GM12878 (cell line): ENCODE measurements at regions not wholly inside any gene's neighbourhood (a gene's known extent, or its start where the extent isn't known, plus 50 kb on each side); places are given as distances from the start of the nearest gene placed in this dataset.

Experiments
- CBFB ChIP-seq: IDR thresholded peaks from 2 replicates; pipeline ENCODE4 v1.6.1; 2016; ENCODE audit warnings: antibody characterized with exemption, low read depth
- FOXK2 ChIP-seq: fragments of 450-650 bp; IDR thresholded peaks from 2 replicates; pipeline ENCODE4 v1.6.1; 2017; ENCODE audit warnings: mild to moderate bottlenecking, moderate library complexity
- HDGF ChIP-seq: fragments of 450-650 bp; IDR thresholded peaks from 2 replicates; pipeline ENCODE4 v1.6.1; 2016; ENCODE audit warnings: antibody characterized with exemption
- NRF1 ChIP-seq: conservative IDR thresholded peaks from 2 replicates; pipeline ENCODE4 v1.6.1; 2011; ENCODE audit warnings: mild to moderate bottlenecking, low read depth, low read length, improper control_type of control experiment
- POLR2A ChIP-seq: IDR thresholded peaks from 2 replicates; pipeline ENCODE4 v1.6.1; 2011; ENCODE audit warnings: low read depth, mild to moderate bottlenecking, low read length
- POLR2AphosphoS5 ChIP-seq: IDR thresholded peaks from 2 replicates; pipeline ENCODE4 v1.6.1; 2011; ENCODE audit warnings: mild to moderate bottlenecking, low read length, inconsistent platforms
- SMARCA5 ChIP-seq: fragments of 450-650 bp; IDR thresholded peaks from 2 replicates; pipeline ENCODE4 v1.6.1; 2017; ENCODE audit warnings: mild to moderate bottlenecking
- ZNF384 ChIP-seq: IDR thresholded peaks from 2 replicates; pipeline ENCODE4 v1.6.1; 2012; ENCODE audit warnings: low read depth, mild to moderate bottlenecking, low read length, improper control_type of control experiment, borderline replicate concordance
- TF ChIP-seq, protein P1 (sequence below): fragments of 450-650 bp; IDR thresholded peaks from 2 replicates; pipeline ENCODE4 v1.6.1; 2016; ENCODE audit warnings: mild to moderate bottlenecking, moderate library complexity, borderline replicate concordance
- TF ChIP-seq, protein P2 (sequence below): fragments of 450-650 bp; IDR thresholded peaks from 2 replicates; pipeline ENCODE4 v1.6.1; 2017; ENCODE audit warnings: antibody characterized with exemption, mild to moderate bottlenecking, moderate library complexity
- TF ChIP-seq, protein P3 (sequence below): IDR thresholded peaks from 2 replicates; pipeline ENCODE4 v1.6.1; 2011; ENCODE audit warnings: mild to moderate bottlenecking, low read depth, low read length, moderate library complexity; ENCODE audit not compliant: insufficient replicate concordance
- TF ChIP-seq, protein P4 (sequence below): fragments of 450-650 bp; IDR thresholded peaks from 2 replicates; pipeline ENCODE4 v1.6.1; 2017; ENCODE audit warnings: mild to moderate bottlenecking

DNA sequence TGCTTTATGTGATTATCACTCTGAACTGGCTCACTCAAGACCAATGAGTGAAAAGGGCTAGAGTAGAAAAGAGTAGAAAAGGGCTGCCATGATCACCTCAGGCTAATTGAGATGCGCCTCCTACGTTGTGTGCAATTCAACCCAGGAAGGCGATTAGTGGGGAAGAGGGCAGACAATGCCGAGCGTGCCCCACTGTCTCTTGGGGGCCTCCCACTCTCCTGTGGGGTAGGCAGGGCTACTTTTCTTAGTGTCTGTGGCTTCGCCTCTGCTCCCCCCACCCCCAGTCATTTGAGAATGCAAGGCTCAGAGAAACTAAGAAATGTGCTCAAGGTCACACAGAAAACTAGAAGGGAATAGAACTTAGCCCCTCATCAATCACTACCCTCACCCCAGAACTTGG lies 57.7 kb upstream of the RASD2 start (continued):
- TF ChIP-seq, protein P1, sequence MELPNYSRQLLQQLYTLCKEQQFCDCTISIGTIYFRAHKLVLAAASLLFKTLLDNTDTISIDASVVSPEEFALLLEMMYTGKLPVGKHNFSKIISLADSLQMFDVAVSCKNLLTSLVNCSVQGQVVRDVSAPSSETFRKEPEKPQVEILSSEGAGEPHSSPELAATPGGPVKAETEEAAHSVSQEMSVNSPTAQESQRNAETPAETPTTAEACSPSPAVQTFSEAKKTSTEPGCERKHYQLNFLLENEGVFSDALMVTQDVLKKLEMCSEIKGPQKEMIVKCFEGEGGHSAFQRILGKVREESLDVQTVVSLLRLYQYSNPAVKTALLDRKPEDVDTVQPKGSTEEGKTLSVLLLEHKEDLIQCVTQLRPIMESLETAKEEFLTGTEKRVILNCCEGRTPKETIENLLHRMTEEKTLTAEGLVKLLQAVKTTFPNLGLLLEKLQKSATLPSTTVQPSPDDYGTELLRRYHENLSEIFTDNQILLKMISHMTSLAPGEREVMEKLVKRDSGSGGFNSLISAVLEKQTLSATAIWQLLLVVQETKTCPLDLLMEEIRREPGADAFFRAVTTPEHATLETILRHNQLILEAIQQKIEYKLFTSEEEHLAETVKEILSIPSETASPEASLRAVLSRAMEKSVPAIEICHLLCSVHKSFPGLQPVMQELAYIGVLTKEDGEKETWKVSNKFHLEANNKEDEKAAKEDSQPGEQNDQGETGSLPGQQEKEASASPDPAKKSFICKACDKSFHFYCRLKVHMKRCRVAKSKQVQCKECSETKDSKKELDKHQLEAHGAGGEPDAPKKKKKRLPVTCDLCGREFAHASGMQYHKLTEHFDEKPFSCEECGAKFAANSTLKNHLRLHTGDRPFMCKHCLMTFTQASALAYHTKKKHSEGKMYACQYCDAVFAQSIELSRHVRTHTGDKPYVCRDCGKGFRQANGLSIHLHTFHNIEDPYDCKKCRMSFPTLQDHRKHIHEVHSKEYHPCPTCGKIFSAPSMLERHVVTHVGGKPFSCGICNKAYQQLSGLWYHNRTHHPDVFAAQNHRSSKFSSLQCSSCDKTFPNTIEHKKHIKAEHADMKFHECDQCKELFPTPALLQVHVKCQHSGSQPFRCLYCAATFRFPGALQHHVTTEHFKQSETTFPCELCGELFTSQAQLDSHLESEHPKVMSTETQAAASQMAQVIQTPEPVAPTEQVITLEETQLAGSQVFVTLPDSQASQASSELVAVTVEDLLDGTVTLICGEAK: no peak
- TF ChIP-seq, protein P2, sequence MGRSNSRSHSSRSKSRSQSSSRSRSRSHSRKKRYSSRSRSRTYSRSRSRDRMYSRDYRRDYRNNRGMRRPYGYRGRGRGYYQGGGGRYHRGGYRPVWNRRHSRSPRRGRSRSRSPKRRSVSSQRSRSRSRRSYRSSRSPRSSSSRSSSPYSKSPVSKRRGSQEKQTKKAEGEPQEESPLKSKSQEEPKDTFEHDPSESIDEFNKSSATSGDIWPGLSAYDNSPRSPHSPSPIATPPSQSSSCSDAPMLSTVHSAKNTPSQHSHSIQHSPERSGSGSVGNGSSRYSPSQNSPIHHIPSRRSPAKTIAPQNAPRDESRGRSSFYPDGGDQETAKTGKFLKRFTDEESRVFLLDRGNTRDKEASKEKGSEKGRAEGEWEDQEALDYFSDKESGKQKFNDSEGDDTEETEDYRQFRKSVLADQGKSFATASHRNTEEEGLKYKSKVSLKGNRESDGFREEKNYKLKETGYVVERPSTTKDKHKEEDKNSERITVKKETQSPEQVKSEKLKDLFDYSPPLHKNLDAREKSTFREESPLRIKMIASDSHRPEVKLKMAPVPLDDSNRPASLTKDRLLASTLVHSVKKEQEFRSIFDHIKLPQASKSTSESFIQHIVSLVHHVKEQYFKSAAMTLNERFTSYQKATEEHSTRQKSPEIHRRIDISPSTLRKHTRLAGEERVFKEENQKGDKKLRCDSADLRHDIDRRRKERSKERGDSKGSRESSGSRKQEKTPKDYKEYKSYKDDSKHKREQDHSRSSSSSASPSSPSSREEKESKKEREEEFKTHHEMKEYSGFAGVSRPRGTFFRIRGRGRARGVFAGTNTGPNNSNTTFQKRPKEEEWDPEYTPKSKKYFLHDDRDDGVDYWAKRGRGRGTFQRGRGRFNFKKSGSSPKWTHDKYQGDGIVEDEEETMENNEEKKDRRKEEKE: no peak
- TF ChIP-seq SMARCA5 (no peak), HDGF (no peak), NRF1 (no peak), POLR2A (no peak), POLR2AphosphoS5 (no peak), CBFB (no peak), ZNF384 (no peak), FOXK2 (no peak)
- TF ChIP-seq, protein P3, sequence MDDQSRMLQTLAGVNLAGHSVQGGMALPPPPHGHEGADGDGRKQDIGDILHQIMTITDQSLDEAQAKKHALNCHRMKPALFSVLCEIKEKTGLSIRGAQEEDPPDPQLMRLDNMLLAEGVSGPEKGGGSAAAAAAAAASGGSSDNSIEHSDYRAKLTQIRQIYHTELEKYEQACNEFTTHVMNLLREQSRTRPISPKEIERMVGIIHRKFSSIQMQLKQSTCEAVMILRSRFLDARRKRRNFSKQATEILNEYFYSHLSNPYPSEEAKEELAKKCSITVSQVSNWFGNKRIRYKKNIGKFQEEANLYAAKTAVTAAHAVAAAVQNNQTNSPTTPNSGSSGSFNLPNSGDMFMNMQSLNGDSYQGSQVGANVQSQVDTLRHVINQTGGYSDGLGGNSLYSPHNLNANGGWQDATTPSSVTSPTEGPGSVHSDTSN: no peak
- TF ChIP-seq, protein P4, sequence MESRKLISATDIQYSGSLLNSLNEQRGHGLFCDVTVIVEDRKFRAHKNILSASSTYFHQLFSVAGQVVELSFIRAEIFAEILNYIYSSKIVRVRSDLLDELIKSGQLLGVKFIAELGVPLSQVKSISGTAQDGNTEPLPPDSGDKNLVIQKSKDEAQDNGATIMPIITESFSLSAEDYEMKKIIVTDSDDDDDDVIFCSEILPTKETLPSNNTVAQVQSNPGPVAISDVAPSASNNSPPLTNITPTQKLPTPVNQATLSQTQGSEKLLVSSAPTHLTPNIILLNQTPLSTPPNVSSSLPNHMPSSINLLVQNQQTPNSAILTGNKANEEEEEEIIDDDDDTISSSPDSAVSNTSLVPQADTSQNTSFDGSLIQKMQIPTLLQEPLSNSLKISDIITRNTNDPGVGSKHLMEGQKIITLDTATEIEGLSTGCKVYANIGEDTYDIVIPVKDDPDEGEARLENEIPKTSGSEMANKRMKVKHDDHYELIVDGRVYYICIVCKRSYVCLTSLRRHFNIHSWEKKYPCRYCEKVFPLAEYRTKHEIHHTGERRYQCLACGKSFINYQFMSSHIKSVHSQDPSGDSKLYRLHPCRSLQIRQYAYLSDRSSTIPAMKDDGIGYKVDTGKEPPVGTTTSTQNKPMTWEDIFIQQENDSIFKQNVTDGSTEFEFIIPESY: no peak
